ENCODE measurements at regions not wholly inside any gene's neighbourhood (a gene's known extent, or its start where the extent isn't known, plus 50 kb on each side); places are given as distances from the start of the nearest gene placed in this dataset.

GRCh38 chr22:47919893-47920292, 1157.4 kb downstream of the TBC1D22A start:
- no peak for DNase-seq (ENCODE audit: low read depth)
- no peak for TF ChIP-seq CTCF (conservative IDR thresholded peaks at IDR 0.05; ENCODE audit: low read depth, low read length)
- H3K4me3 ChIP-seq (ENCODE audit: low read depth, low read length), result no peak overlapping the region

DNA sequence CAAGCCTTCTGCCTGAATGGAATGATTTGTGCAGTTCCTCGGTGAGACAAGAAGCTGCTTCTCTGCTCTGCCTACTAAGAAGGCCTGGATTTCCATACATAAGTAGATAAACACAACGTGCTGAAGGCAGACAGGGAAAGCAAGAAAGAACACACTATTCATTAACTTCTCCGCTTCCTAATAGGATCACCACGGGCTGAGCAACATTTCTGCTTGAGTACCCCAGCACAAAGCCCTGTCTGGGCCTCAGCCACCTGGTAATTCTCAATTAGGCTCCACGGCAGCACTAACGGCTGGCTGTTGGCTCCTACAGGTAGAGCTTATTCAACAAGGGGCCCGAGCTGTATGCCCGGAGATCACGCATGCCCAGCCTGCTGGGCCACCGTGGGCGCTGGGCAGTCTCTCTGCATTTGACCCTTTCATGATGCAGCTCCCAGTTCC, 1156.6 kb downstream of the TBC1D22A start:
- no peak for TF ChIP-seq CTCF (conservative IDR thresholded peaks at IDR 0.05; ENCODE audit: low read depth, low read length)
- H3K4me3 ChIP-seq (ENCODE audit: low read depth, low read length), result no peak overlapping the region
- DNase-seq (ENCODE audit: low read depth), result no peak

GRCh38 chr22:47918276-47918921, 1155.9 kb downstream of the TBC1D22A start:
- no peak for DNase-seq (ENCODE audit: low read depth)
- no peak for TF ChIP-seq CTCF (conservative IDR thresholded peaks at IDR 0.05; ENCODE audit: low read depth, low read length)
- H3K4me3 ChIP-seq (ENCODE audit: low read depth, low read length), result no peak overlapping the region

DNA sequence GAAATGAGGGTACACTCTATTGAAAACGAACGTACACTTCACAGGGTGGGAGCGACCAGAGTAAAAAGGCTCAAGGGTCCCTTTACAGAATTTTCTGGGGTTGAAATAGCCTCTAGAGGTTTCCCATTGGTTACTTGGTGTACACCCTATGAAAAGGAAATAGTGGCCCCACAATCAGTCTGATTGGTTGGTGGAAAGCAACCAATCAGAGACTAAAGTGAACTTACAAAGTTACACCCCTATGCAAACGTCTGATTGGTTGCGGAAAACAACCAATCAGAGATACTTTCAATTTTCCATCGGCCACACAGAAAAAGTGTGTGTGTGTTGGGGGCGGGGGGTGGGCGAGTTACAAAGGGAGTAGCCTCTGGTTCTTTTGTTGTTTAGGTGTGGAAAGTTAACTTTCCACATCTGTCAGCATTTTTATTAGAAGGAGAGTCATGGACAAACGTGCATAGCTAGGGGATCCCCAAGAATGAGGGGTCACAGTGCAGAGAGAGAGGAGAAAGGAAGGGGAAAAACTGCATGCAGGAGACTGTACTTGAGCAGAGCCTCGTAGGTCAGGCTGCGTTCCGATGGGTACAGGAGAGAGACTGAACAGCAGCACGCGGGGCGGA, 1152.1 kb downstream of the TBC1D22A start:
- H3K4me3 ChIP-seq (ENCODE audit: low read depth, low read length), result no peak overlapping the region
- TF ChIP-seq CTCF (conservative IDR thresholded peaks at IDR 0.05; ENCODE audit: low read depth, low read length), result no peak
- no peak for DNase-seq (ENCODE audit: low read depth)

DNA sequence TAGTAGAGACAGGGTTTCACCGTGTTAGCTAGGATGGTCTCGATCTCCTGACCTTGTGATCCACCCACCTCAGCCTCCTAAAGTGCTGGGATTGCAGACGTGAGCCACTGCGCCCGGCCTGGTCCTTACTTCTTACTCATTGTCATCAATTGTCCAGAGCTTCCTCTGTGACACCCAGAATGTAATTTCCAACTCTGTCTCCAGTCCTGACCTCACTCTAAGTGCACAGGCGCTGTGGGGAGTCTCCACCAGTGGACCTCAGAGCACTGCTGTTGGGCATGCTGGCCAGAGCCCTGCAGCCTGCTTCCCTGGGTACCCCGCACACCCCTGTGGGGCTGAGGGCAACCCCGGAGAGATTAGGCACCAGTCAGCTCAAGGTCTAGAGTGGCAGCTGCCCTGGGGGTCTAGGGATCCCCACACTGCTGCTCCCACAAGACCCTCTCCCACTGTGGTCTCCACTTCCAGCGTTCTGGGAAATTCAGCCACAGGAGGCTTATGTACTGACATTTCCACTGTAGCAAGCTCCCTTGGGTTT, 1140.3 kb downstream of the TBC1D22A start:
- TF ChIP-seq CTCF (conservative IDR thresholded peaks at IDR 0.05; ENCODE audit: low read depth, low read length), result no peak
- no peak for DNase-seq (ENCODE audit: low read depth)
- no peak overlapping the region for H3K4me3 ChIP-seq (ENCODE audit: low read depth, low read length)

DNA sequence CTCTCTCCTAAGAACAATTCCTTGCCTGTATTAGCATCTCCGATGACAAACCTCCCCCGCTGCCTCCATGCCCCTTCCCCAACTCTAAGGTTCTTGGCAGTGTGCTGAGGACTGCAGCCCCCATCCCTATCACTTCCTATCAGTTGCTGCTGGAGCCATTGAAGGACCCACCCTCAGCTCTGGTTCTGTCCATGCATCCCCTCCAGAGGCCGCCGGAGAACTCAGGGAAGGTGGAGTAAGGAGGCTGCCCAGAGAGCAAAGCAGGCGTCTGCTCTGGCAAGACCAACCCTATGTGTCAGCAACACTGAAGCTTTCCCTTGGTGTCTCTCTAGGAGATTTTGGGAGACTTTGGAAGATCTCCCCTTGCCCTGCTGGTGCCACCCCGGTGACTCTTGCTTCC, 1139.5 kb downstream of the TBC1D22A start:
- DNase-seq (ENCODE audit: low read depth), result no peak
- H3K4me3 ChIP-seq (ENCODE audit: low read depth, low read length), result no peak overlapping the region
- TF ChIP-seq CTCF (conservative IDR thresholded peaks at IDR 0.05; ENCODE audit: low read depth, low read length), result no peak

- no peak for TF ChIP-seq CTCF (conservative IDR thresholded peaks at IDR 0.05; ENCODE audit: low read depth, low read length)
- DNase-seq (ENCODE audit: low read depth), result no peak
Observed at GRCh38 chr22:47899894-47900293, 1137.4 kb downstream of the TBC1D22A start.

More at GRCh38 chr22:47899894-47900293, 1137.4 kb downstream of the TBC1D22A start:
- H3K4me3 ChIP-seq (ENCODE audit: low read depth, low read length), result no peak overlapping the region
